OCI-LY3 (cell line): ENCODE measurements at regions not wholly inside any gene's neighbourhood (a gene's known extent, or its start where the extent isn't known, plus 50 kb on each side); places are given as distances from the start of the nearest gene placed in this dataset.

Experiments used
- CTCF ChIP-seq: fragments of 200-600, 300-600 bp; sonication (generic); IDR thresholded peaks from 2 replicates; pipeline ENCODE4 v1.5.1; 2014; ENCODE audit warnings: antibody characterized with exemption, low read length, low read depth
- EZH2phosphoT487 ChIP-seq: fragments of 200-600 bp; shearing (Covaris generic); IDR thresholded peaks from 2 replicates; pipeline ENCODE4 v1.6.1; 2018; ENCODE audit warnings: antibody characterized with exemption, mixed run types, low read depth

- TF ChIP-seq CTCF (no peak), EZH2phosphoT487 (no peak)
Measured at GRCh38 chr1:101379037-101379436, 142.2 kb downstream of the S1PR1 start.
